Astrocyte of the spinal cord (primary cell): ENCODE measurements at regions not wholly inside any gene's neighbourhood (a gene's known extent, or its start where the extent isn't known, plus 50 kb on each side); places are given as distances from the start of the nearest gene placed in this dataset.
"Not testable (repeated sequence)": the region's sequence is repeated elsewhere in the genome, so short reads cannot be mapped to it uniquely, and the experiment has no call there.

ENCODE experiments used
- DNase-seq: peaks from one replicate; pipeline ENCODE4 v3.0.0; 2011; ENCODE audit warnings: low read depth, low spot score
- H3K4me3 ChIP-seq: 2 replicates; pipeline ENCODE4 v1.5.1; 2011; ENCODE audit warnings: low read depth, mild to moderate bottlenecking, low read length, moderate library complexity
- in situ Hi-C: cut with HindIII; loops from 2 replicates; pipeline ENCODE4 v1.10.0; 2017; ENCODE audit warnings: low sequenced_read_pairs
- TF ChIP-seq, protein P1 (sequence below): IDR thresholded peaks from 2 replicates; pipeline ENCODE4 v1.5.1; 2012; ENCODE audit warnings: low read depth, mild to moderate bottlenecking, low read length, inconsistent platforms

DNA sequence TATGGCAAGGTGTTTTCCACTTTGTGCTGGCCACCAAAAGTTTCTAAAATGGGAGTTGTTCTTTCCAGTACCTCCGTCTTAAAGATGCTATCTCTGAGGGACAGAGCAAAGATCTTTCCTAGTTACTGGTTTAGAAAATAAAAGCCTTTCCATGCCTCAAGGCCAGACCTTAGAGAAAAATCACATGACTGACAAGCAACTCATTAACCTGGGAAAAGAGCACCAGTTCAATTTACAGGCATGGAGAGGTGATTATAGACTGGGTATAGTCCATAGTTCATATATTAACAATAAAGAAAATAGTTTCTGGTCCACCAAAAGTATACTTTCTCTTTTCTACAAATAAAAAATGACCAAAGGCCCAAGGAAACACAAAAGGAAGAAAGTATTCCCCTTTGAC is 230.7 kb downstream of the TOX3 start:
- no peak for DNase-seq
- TF ChIP-seq, protein P1, sequence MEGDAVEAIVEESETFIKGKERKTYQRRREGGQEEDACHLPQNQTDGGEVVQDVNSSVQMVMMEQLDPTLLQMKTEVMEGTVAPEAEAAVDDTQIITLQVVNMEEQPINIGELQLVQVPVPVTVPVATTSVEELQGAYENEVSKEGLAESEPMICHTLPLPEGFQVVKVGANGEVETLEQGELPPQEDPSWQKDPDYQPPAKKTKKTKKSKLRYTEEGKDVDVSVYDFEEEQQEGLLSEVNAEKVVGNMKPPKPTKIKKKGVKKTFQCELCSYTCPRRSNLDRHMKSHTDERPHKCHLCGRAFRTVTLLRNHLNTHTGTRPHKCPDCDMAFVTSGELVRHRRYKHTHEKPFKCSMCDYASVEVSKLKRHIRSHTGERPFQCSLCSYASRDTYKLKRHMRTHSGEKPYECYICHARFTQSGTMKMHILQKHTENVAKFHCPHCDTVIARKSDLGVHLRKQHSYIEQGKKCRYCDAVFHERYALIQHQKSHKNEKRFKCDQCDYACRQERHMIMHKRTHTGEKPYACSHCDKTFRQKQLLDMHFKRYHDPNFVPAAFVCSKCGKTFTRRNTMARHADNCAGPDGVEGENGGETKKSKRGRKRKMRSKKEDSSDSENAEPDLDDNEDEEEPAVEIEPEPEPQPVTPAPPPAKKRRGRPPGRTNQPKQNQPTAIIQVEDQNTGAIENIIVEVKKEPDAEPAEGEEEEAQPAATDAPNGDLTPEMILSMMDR = no peak
- in situ Hi-C loops = no loop called here
- no peak overlapping the region for H3K4me3 ChIP-seq

DNA sequence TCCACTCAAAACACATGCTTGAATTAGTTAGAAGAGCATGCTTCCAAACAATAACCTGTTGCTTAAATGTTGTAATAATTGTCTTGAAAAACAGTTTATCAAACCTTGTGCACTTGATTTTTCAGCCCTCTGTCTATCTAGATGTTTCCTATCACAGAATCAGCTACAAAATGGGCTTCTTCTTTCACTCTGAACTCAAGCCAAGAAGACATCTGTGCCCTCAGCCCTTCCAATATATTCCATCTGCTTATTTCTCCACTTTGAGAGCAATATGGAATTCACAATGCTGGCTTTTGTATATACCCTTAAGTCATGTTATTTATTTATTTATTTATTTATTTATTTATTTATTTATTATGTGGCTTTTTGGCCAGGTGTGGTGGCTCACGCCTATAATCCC is 234.2 kb downstream of the TOX3 start:
- in situ Hi-C loops = no loop called here
- no peak overlapping the region for H3K4me3 ChIP-seq
- DNase-seq = no peak
- TF ChIP-seq, protein P1 = no peak

DNA sequence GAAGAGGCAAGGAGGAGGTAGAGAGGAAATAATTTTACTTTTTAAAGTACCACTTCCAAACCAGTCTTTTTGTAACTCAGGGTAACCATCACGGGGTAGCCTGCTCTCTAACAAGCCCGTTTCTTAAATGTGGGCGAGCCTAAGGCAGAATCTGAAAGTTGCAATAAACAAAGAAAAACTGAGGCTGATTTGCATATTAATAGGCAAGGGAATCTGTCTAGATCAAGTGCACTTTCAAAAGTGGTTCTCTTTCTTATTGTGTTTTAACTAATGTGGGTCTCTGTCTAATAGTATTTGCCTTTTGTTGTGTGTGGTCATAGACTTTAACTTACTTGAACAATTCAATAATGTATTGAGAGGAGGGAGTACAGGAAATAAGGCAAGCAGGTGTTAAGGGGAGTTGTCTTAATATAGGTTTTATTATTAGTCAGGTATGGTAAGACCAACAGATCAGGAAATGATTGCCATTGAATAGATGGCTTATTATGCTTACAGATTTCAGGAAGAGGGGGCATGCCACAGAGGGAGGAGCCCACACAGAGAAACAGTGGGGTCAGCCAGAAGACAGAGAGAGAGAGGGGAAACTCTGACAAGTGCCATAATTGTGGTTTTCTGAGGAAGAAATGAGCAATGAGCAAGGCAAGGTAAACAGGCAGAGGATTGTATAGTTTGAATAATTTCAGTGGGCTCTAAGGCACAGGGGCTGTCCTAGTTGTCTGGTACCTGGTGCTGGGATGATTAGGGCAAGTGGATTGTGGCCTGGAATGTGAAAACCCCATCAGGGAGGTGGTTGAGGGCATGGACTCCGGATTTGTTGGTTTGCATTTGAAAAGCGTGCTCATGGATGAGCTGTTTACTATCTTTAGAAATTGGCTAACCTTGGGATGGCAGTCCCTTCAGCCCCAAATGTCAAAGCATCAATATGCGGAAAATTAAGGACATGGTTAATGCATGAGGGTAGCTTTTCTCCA is 237.2 kb downstream of the TOX3 start:
- H3K4me3 ChIP-seq = no peak overlapping the region
- TF ChIP-seq, protein P1 = no peak
- in situ Hi-C loops = no loop called here
- no peak for DNase-seq

DNA sequence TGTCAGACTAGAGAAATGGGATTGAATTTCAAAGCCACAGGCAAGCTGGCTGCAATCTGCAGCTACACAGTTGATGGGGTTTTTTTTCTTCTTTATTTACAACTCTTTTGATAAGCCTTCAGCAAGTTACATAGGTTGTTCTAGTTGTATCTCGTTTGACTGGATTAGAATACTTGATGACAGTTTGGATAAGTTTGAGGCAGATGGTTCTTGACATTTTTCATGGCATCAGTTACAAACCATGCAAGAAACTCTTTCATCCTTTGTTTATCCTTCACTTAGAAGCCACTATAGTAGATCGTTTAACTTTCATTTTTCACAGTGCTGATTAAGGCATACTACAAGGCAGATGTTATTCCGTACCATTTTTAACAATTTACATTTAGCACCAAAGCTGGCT is 238.9 kb downstream of the TOX3 start:
- DNase-seq = no peak
- TF ChIP-seq, protein P1 = no peak
- in situ Hi-C loops = no loop called here
- H3K4me3 ChIP-seq = no peak overlapping the region

DNA sequence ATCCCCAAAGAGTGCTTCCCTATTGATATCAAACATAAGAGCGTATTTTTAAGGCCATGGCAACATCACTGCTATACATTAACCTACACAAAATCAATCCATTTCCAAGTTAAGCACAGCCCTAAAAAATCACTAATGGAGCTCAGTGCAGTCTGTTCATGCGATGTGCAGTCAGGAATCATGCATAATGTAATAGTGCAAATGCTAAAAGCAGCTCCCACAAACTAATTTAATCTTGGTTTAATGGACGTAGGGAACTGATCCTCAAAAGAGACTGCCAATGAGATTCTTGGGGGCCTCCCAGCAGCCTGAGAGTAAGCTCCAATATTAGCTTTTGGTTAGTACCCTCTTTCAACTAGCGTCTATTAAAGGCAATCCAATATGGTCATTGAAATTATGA is 245.9 kb downstream of the TOX3 start:
- no peak overlapping the region for H3K4me3 ChIP-seq
- in situ Hi-C loops = no loop called here
- no peak for DNase-seq
- TF ChIP-seq, protein P1 = no peak

DNA sequence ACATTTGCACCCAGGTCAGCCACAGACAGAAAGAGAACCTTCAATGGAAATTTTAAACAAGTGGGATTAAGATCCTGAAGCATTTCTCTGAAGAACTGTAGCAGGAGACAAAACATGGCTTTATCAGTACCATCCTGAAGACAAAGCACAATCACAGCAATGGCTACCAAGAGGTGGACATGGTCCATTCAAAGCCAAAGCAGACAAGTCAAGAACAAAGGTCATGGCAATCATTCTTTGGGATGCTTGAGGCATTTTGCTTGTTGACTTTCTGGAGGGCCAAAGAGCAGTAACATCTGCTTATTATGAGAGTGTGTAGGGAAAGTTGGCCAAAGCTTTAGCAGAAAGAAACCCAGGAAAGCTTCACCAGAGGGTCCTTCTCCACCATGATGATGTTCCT is 248.2 kb downstream of the TOX3 start:
- in situ Hi-C loops = no loop called here
- no peak for DNase-seq
- TF ChIP-seq, protein P1 = no peak
- no peak overlapping the region for H3K4me3 ChIP-seq

DNA sequence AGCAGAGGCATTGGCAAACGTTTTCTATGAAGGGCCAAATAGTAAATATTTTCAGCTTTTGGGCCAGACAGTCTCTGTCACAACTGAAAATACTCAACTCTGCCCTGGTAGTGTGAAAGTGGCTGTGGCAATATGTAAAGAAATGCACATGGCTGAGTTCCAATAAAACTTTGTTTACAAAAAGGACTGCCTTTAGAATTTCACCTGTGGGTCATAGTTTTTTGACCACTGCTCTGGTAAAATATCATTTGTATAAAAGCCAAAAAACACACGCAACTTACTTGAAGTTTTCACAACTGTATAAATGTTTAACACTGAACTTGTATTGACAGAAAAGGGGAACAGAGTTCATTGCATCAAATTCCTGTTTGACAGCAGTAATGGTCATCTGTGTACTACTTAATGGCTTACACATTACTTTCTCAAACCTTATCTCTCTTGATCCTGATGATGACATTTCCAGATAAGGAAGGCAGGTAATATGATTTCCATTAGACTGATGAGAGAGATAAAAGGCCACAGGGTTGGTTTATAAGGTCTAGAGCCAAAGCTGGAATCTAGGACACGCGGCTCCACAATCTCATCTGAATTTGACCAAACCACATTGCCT is 250.1 kb downstream of the TOX3 start:
- in situ Hi-C loops, H3K4me3 ChIP-seq, DNase-seq: not testable (repeated sequence)
